Adrenal gland (tissue), 9 donors: ENCODE measurements at regions not wholly inside any gene's neighbourhood (a gene's known extent, or its start where the extent isn't known, plus 50 kb on each side); places are given as distances from the start of the nearest gene placed in this dataset.

Source experiments
- DNase-seq, 7 donors: peaks; one replicate each; pipeline ENCODE4 v3.0.0-alpha.2; 2019 to 2020
- H3K27ac ChIP-seq, 5 donors: fragments of 200-600 bp; sonication (generic) in 4 of 5; 1 replicate in 3 of 5; 2 replicates in 2 of 5; pipeline versions ENCODE4 v1.5.1 to v1.8.0; 2016 to 2020; ENCODE audit warnings: mild to moderate bottlenecking in 1 of 5
- H3K27me3 ChIP-seq: fragments of 200-600 bp; 2 replicates; pipeline ENCODE4 v1.8.0; 2021
- H3K36me3 ChIP-seq, 2 donors: fragments of 200-600 bp; replicated peaks in 1 of 2; 1 replicate in 1 of 2; 2 replicates in 1 of 2; pipeline versions ENCODE4 v1.5.1 to v1.8.0; 2018 to 2022
- H3K4me1 ChIP-seq, 2 donors: fragments of 200-600 bp; replicated peaks in 1 of 2; 1 replicate in 1 of 2; 2 replicates in 1 of 2; pipeline versions ENCODE4 v1.5.1 to v1.8.0; 2018 to 2021
- H3K4me3 ChIP-seq, 4 donors: fragments of 200-600 bp; sonication (generic) in 3 of 4; one replicate each; pipeline ENCODE4 v1.5.1; 2016 to 2018
- H3K9me3 ChIP-seq, 3 donors: fragments of 200-600 bp; sonication (generic) in 1 of 3; replicated peaks in 1 of 3; 1 replicate in 2 of 3; 2 replicates in 1 of 3; pipeline versions ENCODE4 v1.5.1 to v1.8.0; 2016 to 2021
- CTCF ChIP-seq, 6 experiments: fragments of 450-650 bp in 4 of 6; fragments of 200-600 bp in 2 of 6; sonication (generic) in 1 of 6; IDR thresholded peaks; 1 replicate in 5 of 6; 2 replicates in 1 of 6; pipeline versions ENCODE4 v1.5.1 to v1.8.0; 2016 to 2021; ENCODE audit warnings: antibody characterized with exemption in 6 of 6, mild to moderate bottlenecking in 2 of 6, moderate library complexity in 1 of 6
- POLR2A ChIP-seq, 2 donors: fragments of 450-650 bp; IDR thresholded peaks; one replicate each; pipeline ENCODE4 v1.6.1; 2017; ENCODE audit warnings: antibody characterized with exemption in 2 of 2, mild to moderate bottlenecking in 2 of 2, moderate library complexity in 1 of 2
- WGBS, 4 donors: extraction: QIAGEN DNeasy Blood & Tissue Kit in 2 of 4; methylation state at CpG; one replicate each; pipeline versions ENCODE4 v1.1.5 to v1.1.7; 2013 to 2017; 5-methylcytosine and 5-hydroxymethylcytosine counted together
- intact Hi-C, 2 donors: fragments of 100-400 bp; cut with DNase I; formaldehyde crosslinking; loops; one replicate each; pipeline versions ENCODE4 v1.14.1 to v1.15.0; 2022 to 2023
- donor health status: healthy with polysubstance abuse.
- donor health status: Bipolar disorder and iron deficiency.
- donor health status: DM: yes; HTN: yes; CAD: no.
- donor health status: DM: no; HTN: no; CAD: no.
- donor health status: DM: no; HTN: no; CAD: no.

- intact Hi-C loops: no loop called here
- H3K4me3 ChIP-seq: no peak overlapping the region
- H3K27ac ChIP-seq: no peak overlapping the region
- no peaks in the 10 kb centered on the region for H3K9me3 ChIP-seq
- no peaks in the 10 kb centered on the region for H3K4me1 ChIP-seq
- TF ChIP-seq CTCF (IDR thresholded peaks at IDR 0.05) (no peak), POLR2A (IDR thresholded peaks at IDR 0.05) (no peak)
- no peak for DNase-seq
- no peaks in the 10 kb centered on the region for H3K36me3 ChIP-seq
- no peaks in the 10 kb centered on the region for H3K27me3 ChIP-seq
- 91 to 98% (median 93%) methylated on average over 2 of the region's 2 CpGs for WGBS, 4 donors
Observed at GRCh38 chr3:174716956-174717505, 142.1 kb upstream of the NAALADL2 start.

- Histone ChIP-seq H3K4me1 (no peaks in the 10 kb centered on the region), H3K9me3 (no peaks in the 10 kb centered on the region), H3K27ac (no peak overlapping the region), H3K27me3 (no peaks in the 10 kb centered on the region), H3K4me3 (no peak overlapping the region), H3K36me3 (no peaks in the 10 kb centered on the region)
- no peak for DNase-seq
- whole genome bisulfite sequencing, 4 donors: 83 to 90% (median 88%) methylated on average over 5 of the region's 5 CpGs
- intact Hi-C loops: no loop called here
- TF ChIP-seq CTCF (IDR thresholded peaks at IDR 0.05): no peak
- TF ChIP-seq POLR2A (IDR thresholded peaks at IDR 0.05): no peak
Observed at GRCh38 chr3:174720717-174721116, 138.4 kb upstream of the NAALADL2 start.

DNA sequence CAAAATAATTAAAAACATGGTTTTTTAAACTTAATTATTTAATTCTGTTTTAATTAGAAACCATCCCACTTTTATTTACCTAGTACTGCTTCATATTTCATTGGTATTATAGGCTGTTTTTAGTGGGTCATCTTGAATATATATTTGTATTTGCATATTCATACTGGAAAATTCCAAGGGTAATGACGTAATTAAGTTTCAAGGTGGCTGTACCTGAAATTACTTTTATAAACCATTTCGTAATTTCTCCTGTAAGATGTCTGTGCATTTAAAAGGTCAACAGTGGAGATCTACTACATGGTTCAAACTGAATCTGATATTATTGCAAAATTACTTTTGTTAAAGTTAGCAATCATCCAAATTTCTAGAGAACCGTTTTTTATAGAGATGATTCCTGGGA, 133.8 kb upstream of the NAALADL2 start:
- DNase-seq: no peak
- Histone ChIP-seq H3K27me3 (no peaks in the 10 kb centered on the region), H3K4me3 (no peak overlapping the region), H3K27ac (no peak overlapping the region), H3K36me3 (no peaks in the 10 kb centered on the region), H3K9me3 (no peaks in the 10 kb centered on the region), H3K4me1 (no peaks in the 10 kb centered on the region)
- intact Hi-C loops: no loop called here
- TF ChIP-seq CTCF (IDR thresholded peaks at IDR 0.05): no peak
- TF ChIP-seq POLR2A (IDR thresholded peaks at IDR 0.05): no peak
- 72 to 83% (median 81%) methylated on average over 3 of the region's 3 CpGs for WGBS, 4 donors

GRCh38 chr3:174737966-174738365, 121.2 kb upstream of the NAALADL2 start:
- H3K9me3 ChIP-seq: no peaks in the 10 kb centered on the region
- no peaks in the 10 kb centered on the region for H3K27me3 ChIP-seq
- H3K4me3 ChIP-seq: no peak overlapping the region
- no peaks in the 10 kb centered on the region for H3K4me1 ChIP-seq
- no peak for TF ChIP-seq CTCF (IDR thresholded peaks at IDR 0.05)
- no peak for TF ChIP-seq POLR2A (IDR thresholded peaks at IDR 0.05)
- WGBS, 4 donors: 80 to 89% (median 84%) methylated on average over 3 of the region's 3 CpGs
- intact Hi-C loops: no loop called here
- no peak for DNase-seq
- no peaks in the 10 kb centered on the region for H3K36me3 ChIP-seq
- no peak overlapping the region for H3K27ac ChIP-seq
